Activated CD4-positive, alpha-beta T cell treated with anti-CD3 and anti-CD28 coated beads, Interleukin-2, amount 50 U/mL, for 48 hours (primary cell): ENCODE measurements at regions not wholly inside any gene's neighbourhood (a gene's known extent, or its start where the extent isn't known, plus 50 kb on each side); places are given as distances from the start of the nearest gene placed in this dataset.
"Not testable (repeated sequence)": the region's sequence is repeated elsewhere in the genome, so short reads cannot be mapped to it uniquely, and the experiment has no call there.

Source experiments
- DNase-seq, 2 experiments: peaks; one replicate each; pipeline ENCODE4 v3.0.0-alpha.2; 2020

- no peak for DNase-seq
Observed at GRCh38 chr6:170080169-170080827, 210.6 kb downstream of the DLL1 start.

- DNase-seq: no peak
Observed at GRCh38 chr6:170076466-170077165, 214.3 kb downstream of the DLL1 start.

- DNase-seq: no peak
Observed at GRCh38 chr6:170075659-170076223, 215.1 kb downstream of the DLL1 start.

GRCh38 chr6:170074907-170075306, 216.0 kb downstream of the DLL1 start:
- no peak for DNase-seq

- DNase-seq: no peak
Observed at GRCh38 chr6:170074435-170074834, 216.4 kb downstream of the DLL1 start.

- DNase-seq: no peak
Observed at GRCh38 chr6:170073846-170074245, 217.0 kb downstream of the DLL1 start.

DNA sequence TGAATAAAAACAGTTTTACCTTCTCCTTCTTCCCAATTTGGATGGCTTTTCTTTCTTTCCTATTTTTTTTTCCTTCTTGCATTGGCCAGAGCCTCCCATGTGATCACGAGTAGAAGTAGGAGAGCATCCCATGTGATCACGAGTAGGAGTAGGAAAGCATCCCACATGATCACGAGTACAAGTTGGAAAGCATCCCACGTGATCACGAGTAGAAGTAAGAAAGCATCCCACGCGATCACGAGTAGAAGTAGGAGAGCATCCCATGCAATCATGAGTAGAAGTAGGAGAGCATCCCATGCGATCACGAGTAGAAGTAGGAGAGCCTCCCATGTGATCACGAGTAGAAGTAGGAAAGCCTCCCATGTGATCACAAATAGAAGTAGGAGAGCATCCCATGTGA, 218.6 kb downstream of the DLL1 start:
- no peak for DNase-seq

GRCh38 chr6:170069611-170070010, 221.3 kb downstream of the DLL1 start:
- no peak for DNase-seq

DNA sequence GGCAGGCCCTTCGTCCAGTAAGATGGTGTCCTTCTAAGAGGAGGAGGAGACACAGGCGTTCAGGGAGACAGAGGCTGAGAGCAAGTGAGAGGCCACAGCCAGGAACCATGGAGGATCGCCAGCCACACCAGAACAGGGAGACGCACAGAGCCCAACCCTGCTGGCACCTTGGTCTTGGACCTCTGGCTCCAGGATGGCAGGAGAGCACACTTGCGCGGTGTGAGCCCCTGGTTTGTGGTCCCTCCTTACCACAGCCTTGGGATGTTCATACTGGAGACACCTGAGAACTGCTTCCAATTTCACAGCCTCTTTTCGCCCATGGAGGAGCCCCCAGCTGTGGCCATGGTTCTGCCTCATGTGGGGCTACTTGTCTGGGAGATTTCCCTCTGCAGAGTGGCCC, 222.4 kb downstream of the DLL1 start:
- no peak for DNase-seq

GRCh38 chr6:170067923-170068360, 222.9 kb downstream of the DLL1 start:
- DNase-seq: no peak

GRCh38 chr6:170067181-170067641, 223.7 kb downstream of the DLL1 start:
- no peak for DNase-seq

- DNase-seq: no peak
Observed at GRCh38 chr6:170066679-170067078, 224.2 kb downstream of the DLL1 start.

DNA sequence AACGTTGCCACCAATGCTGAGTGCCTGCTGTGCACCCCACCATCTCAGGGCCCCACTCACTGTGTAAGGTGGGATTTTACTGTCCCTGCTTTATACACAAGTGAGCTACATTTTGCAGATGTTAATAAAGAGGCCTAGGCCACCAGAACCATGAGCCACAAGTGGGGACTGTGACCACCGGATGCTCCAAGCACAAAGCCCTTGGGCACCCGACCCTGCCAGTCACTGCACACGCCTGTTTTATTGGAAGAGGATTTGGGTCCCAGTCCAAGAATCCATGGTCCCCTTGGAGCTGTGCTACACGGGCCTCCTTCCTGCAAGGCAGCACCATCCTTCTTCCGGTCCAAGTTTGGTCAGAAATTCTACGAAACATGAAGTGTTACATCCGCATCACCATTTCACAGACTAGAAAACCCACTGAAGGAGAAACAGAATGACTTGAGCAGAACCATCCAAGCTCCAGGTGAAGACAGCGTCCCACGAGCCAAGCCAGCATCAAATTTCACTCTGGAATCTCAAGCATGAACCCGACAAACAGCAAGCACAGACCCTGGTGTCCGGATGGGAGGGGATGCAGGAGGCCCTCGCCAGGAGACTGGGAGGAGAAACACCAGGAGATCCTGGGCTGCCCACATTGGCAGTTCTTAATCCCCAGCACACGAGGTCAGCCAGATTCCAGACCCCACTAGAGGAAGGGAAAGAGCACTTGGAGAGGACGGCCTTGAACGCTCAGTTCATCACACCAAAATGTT, 226.9 kb downstream of the DLL1 start:
- no peak for DNase-seq

DNA sequence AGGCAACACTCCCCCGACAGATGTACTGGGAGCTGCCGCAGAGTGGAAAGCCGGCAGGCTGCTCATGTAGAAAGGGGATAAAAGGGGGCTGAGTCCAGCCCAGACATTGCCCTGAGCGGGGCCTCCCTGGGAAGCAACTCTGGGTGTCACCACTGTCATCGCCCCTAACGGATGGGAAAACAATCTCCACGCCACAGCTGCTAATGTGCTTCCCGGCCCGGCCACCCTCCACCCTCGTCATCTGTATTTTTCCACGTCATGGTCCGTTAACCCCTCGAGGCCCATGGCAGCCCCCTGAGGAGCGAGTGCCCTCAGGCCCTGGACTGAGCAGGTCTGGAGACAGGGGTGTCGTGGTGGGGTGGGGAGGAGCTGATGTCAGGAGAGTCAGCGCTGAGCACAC, 227.4 kb downstream of the DLL1 start:
- DNase-seq: no peak

DNA sequence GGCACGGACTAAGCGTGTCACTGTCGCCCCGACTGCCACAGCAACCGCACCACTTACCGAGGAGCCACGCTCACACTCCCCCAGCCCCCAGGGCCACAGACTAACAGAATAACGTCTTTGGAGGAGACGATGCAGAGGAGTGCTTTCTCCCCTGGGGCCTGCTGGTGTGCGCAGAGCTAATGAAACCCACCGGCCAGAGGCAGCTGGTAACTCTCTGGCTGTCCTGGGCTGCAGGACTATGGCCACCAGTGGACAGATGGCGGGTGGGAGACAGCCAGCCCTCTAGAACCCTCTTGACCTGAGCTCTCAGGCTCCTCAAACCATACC, 228.0 kb downstream of the DLL1 start:
- DNase-seq: no peak

GRCh38 chr6:170062209-170062914, 228.5 kb downstream of the DLL1 start:
- no peak for DNase-seq

- no peak for DNase-seq
Observed at GRCh38 chr6:170058878-170059485, 231.9 kb downstream of the DLL1 start.

- DNase-seq: no peak
Observed at GRCh38 chr6:170057961-170058877, 232.7 kb downstream of the DLL1 start.

DNA sequence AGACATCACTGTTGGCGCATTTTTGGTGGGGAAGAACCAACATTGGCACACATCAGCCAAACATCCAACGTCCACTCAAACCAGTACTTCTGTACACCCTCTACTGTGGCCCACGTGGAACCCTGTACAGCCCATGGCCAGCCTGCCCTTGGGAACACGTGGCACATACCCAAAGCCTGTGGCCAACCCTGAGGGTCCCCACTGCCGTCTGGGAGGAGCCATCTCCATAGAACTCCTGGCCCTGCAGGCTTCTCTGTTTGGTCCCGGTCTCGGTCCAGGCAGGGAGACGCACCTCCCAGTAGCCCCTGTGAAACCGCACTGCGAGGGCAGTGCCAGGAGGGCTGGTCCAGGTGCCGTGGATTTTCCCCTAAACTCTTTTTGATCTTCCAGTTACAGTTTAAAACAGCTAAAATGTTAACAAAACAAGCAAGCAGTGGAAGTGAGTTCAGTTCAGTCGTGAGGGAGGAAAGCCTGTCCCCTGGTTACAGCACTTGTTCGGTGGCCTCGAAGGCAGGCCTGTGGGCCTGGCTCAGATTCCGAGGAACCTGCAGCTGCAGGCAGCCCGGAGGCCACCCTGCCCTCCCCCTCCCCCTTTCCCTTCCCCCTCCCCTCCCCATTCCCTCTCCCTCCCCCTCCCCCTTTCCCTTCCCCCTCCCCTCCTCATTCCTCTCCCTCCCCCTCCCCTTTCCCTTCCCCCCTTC, 233.7 kb downstream of the DLL1 start:
- no peak for DNase-seq

DNA sequence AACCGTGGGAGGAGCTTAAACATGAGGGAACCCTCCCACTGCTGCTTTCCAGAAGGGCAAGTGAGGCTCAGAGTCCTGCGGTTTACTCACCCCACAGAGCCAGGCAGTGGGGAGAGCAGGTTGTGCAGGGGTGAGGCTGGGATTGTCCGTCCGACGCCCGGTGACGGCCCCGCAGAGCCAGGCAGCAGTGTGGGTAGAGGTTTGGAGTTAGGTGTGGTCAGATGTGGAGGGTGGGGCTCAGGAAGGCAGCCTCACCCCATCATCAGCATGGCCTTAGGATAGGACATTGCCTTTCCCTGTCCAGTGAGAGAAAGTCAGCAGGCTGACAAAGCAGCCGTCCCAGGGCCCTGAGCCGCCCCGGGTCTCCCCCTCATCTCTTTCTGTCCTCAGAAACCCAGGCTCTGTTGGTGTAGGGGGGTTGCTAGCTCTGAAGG, 234.6 kb downstream of the DLL1 start:
- no peak for DNase-seq

DNA sequence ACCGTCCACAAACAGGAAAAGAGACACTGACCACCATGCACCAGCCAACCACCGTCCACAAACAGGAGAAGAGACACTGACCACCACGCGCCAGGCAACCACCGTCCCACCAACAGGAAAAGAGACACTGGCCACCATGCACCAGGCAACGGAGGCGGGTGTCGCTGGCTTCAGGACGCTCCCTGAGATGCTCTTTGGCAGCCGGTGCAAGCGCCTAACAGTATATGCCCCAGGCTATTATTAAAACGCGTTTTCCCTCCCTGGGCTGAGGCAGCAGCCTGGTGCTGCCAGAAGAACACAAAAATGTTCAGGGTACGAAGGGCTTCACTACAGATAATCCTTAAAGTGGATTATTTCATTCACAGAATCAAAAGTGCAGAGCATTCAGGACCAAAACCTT, 235.1 kb downstream of the DLL1 start:
- DNase-seq: not testable (repeated sequence)
